Neural progenitor cell (in vitro differentiated cells): ENCODE measurements at regions not wholly inside any gene's neighbourhood (a gene's known extent, or its start where the extent isn't known, plus 50 kb on each side); places are given as distances from the start of the nearest gene placed in this dataset.

Source experiments
- DNase-seq: peaks from one replicate; pipeline ENCODE4 v3.0.0-alpha.2; 2016; ENCODE audit warnings: low spot score
- H2AFZ ChIP-seq: fragments of 200-600 bp; sonication (generic); replicated peaks from 2 replicates; pipeline ENCODE4 v1.6.1; 2016; ENCODE audit warnings: antibody characterized with exemption
- H3F3A ChIP-seq: fragments of 200-600 bp; sonication (generic); 2 replicates; pipeline ENCODE4 v1.6.1; 2016; ENCODE audit warnings: antibody characterized with exemption, low read depth
- H3K27ac ChIP-seq: fragments of 200-600 bp; sonication (generic); 2 replicates; pipeline ENCODE4 v1.5.1; 2016; ENCODE audit warnings: mild to moderate bottlenecking
- H3K27me3 ChIP-seq: fragments of 200-600 bp; sonication (generic); 2 replicates; pipeline ENCODE4 v1.6.1; 2016; ENCODE audit warnings: mild to moderate bottlenecking, moderate library complexity
- H3K36me3 ChIP-seq: fragments of 200-600 bp; sonication (generic); 2 replicates; pipeline ENCODE4 v1.5.1; 2016
- H3K4me1 ChIP-seq: fragments of 200-600 bp; sonication (generic); 2 replicates; pipeline ENCODE4 v1.6.1; 2016; ENCODE audit warnings: mixed run types
- H3K4me2 ChIP-seq: fragments of 200-600 bp; sonication (generic); 2 replicates; pipeline ENCODE4 v1.6.1; 2016
- H3K4me3 ChIP-seq: fragments of 200-600 bp; sonication (generic); 2 replicates; pipeline ENCODE4 v1.5.1; 2016
- H3K79me2 ChIP-seq: fragments of 200-600 bp; sonication (generic); 2 replicates; pipeline ENCODE4 v1.6.1; 2016; ENCODE audit warnings: low read depth
- H3K9ac ChIP-seq: fragments of 200-600 bp; sonication (generic); 2 replicates; pipeline ENCODE4 v1.6.1; 2016
- H3K9me3 ChIP-seq: fragments of 200-600 bp; sonication (generic); 2 replicates; pipeline ENCODE4 v1.5.1; 2016; ENCODE audit warnings: low read depth
- H4K20me1 ChIP-seq: fragments of 200-600 bp; sonication (generic); 2 replicates; pipeline ENCODE4 v1.6.1; 2016; ENCODE audit warnings: low read depth
- H3K27ac Mint-ChIP-seq: 3 replicates; pipeline ENCODE4 v1.8.0; 2021; ENCODE audit warnings: mixed read lengths
- H3K27me3 Mint-ChIP-seq: 2 replicates; pipeline ENCODE4 v1.8.0; 2022; ENCODE audit warnings: low read depth, mild to moderate bottlenecking, inconsistent platforms, moderate library complexity, mixed read lengths; ENCODE audit not compliant: insufficient read depth
- H3K36me3 Mint-ChIP-seq: 3 replicates; pipeline ENCODE4 v1.8.0; 2021; ENCODE audit warnings: mixed read lengths
- H3K4me1 Mint-ChIP-seq: 3 replicates; pipeline ENCODE4 v1.8.0; 2021; ENCODE audit warnings: mixed read lengths
- H3K4me3 Mint-ChIP-seq: 3 replicates; pipeline ENCODE4 v1.8.0; 2021; ENCODE audit warnings: mild to moderate bottlenecking, moderate library complexity, mixed read lengths
- H3K9me3 Mint-ChIP-seq: 3 replicates; pipeline ENCODE4 v1.8.0; 2020; ENCODE audit warnings: mixed read lengths
- EZH2 ChIP-seq: fragments of 200-600 bp; sonication (generic); IDR thresholded peaks from 2 replicates; pipeline ENCODE4 v1.6.1; 2017; ENCODE audit warnings: antibody characterized with exemption, mild to moderate bottlenecking, moderate library complexity
- EZH2phosphoT487 ChIP-seq: fragments of 200-600 bp; sonication (generic); IDR thresholded peaks from 2 replicates; pipeline ENCODE4 v1.6.1; 2017; ENCODE audit warnings: antibody characterized with exemption
- TF ChIP-seq, protein P1 (sequence below): fragments of 200-600 bp; sonication (generic); IDR thresholded peaks from 2 replicates; pipeline ENCODE4 v1.5.1; 2017; ENCODE audit warnings: antibody characterized with exemption, mild to moderate bottlenecking

DNA sequence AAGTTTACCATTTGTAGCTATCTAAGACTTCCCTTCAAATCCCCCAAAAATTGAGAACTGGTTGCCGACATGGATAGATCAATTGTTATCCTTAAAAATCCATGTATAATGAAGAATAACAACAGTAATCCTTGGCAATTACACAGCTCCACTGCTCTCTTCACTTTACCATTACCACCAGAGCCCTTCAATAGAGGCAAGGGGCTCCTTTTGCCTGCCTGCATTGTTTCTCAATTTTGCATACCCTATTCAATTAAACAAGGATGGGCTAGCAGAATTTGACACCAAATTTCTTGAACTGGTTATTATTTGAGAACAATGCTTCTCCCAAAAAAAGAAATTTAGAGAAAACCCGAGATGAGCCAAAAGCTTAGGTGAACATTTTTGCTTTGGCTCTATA lies 387.8 kb upstream of the PKN2 start:
- no peaks in the 10 kb centered on the region for H3K9me3 ChIP-seq
- H3K79me2 ChIP-seq: no peaks in the 10 kb centered on the region
- Mint-ChIP-seq H3K4me1 (peaks cover 3% of the 10 kb centered on the region), H3K4me3 (no peak overlapping the region), H3K27me3 (no peaks in the 10 kb centered on the region), H3K9me3 (no peaks in the 10 kb centered on the region), H3K27ac (no peak overlapping the region), H3K36me3 (no peaks in the 10 kb centered on the region)
- peak; percentile 73 for TF ChIP-seq EZH2phosphoT487
- no peak for TF ChIP-seq EZH2
- TF ChIP-seq, protein P1, sequence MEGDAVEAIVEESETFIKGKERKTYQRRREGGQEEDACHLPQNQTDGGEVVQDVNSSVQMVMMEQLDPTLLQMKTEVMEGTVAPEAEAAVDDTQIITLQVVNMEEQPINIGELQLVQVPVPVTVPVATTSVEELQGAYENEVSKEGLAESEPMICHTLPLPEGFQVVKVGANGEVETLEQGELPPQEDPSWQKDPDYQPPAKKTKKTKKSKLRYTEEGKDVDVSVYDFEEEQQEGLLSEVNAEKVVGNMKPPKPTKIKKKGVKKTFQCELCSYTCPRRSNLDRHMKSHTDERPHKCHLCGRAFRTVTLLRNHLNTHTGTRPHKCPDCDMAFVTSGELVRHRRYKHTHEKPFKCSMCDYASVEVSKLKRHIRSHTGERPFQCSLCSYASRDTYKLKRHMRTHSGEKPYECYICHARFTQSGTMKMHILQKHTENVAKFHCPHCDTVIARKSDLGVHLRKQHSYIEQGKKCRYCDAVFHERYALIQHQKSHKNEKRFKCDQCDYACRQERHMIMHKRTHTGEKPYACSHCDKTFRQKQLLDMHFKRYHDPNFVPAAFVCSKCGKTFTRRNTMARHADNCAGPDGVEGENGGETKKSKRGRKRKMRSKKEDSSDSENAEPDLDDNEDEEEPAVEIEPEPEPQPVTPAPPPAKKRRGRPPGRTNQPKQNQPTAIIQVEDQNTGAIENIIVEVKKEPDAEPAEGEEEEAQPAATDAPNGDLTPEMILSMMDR: no peak
- no peak overlapping the region for H3K9ac ChIP-seq
- H3K36me3 ChIP-seq: no peaks in the 10 kb centered on the region
- H2AFZ ChIP-seq: no peak overlapping the region
- H3K27ac ChIP-seq: peak overlapping the region; percentile 47
- peak; percentile 12 for DNase-seq
- H4K20me1 ChIP-seq: no peaks in the 10 kb centered on the region
- peaks cover 21% of the 10 kb centered on the region for H3F3A ChIP-seq
- H3K4me1 ChIP-seq: peaks cover 48% of the 10 kb centered on the region
- H3K4me3 ChIP-seq: peak overlapping the region; percentile 24
- no peaks in the 10 kb centered on the region for H3K27me3 ChIP-seq
- H3K4me2 ChIP-seq: peak overlapping the region; percentile 61

DNA sequence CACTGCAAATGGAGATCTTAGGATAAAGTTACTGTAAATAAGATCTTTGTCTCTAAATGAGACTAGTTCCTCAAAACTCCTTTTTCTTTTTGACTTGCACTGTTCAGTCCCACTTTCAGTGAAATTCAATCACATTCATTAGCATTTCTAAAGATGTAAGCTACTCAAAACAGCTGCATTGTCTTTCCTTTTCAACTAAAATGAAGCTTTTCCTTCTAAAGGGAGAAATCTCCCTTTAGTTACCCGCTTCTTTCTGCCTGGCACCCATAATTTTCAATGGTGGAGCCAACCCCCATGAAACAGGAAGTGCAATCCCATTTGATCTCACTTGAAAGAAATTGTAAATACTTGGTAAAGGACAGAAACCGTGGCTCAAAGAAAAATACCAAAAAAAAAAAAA lies 387.4 kb upstream of the PKN2 start:
- no peaks in the 10 kb centered on the region for H3K27me3 ChIP-seq
- Mint-ChIP-seq H3K9me3 (no peaks in the 10 kb centered on the region), H3K4me3 (no peak overlapping the region), H3K4me1 (peaks cover 3% of the 10 kb centered on the region), H3K27ac (no peak overlapping the region), H3K27me3 (no peaks in the 10 kb centered on the region), H3K36me3 (no peaks in the 10 kb centered on the region)
- H3K36me3 ChIP-seq: no peaks in the 10 kb centered on the region
- peak overlapping the region; percentile 24 for H3K4me3 ChIP-seq
- no peaks in the 10 kb centered on the region for H3K79me2 ChIP-seq
- H4K20me1 ChIP-seq: no peaks in the 10 kb centered on the region
- H3K4me2 ChIP-seq: peak overlapping the region; percentile 61
- peak; percentile 15 for DNase-seq
- H3K27ac ChIP-seq: peak overlapping the region; percentile 47
- peaks cover 21% of the 10 kb centered on the region for H3F3A ChIP-seq
- no peak overlapping the region for H3K9ac ChIP-seq
- no peak overlapping the region for H2AFZ ChIP-seq
- H3K9me3 ChIP-seq: no peaks in the 10 kb centered on the region
- H3K4me1 ChIP-seq: peaks cover 45% of the 10 kb centered on the region
- no peak for TF ChIP-seq EZH2phosphoT487
- TF ChIP-seq, protein P1: no peak
- TF ChIP-seq EZH2: no peak

DNA sequence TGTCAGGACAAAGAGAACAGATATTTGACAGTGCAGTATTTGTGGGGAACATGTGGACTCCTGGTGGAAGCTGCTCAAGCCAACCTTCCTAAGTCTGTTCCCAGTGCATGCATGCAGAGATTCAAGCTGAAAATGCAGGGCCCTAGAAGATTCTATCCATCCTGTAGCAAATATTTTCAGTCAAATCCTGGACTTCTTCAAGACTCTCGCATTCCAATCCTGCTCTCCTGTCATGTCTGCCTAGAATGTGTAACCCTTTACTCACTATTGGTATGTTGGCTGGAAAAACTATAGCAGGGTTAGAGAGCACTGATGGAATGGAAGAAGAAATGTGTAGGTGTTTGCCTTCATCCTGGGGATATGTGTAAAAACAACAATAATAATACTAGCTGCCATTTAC lies 385.6 kb upstream of the PKN2 start:
- no peaks in the 10 kb centered on the region for H3K79me2 ChIP-seq
- peaks cover 21% of the 10 kb centered on the region for H3F3A ChIP-seq
- peak overlapping the region; percentile 51 for H2AFZ ChIP-seq
- peaks cover 34% of the 10 kb centered on the region for H3K4me1 ChIP-seq
- no peaks in the 10 kb centered on the region for H4K20me1 ChIP-seq
- no peak overlapping the region for H3K4me3 Mint-ChIP-seq
- H3K27me3 Mint-ChIP-seq: no peaks in the 10 kb centered on the region
- no peaks in the 10 kb centered on the region for H3K27me3 ChIP-seq
- H3K36me3 ChIP-seq: no peaks in the 10 kb centered on the region
- H3K27ac ChIP-seq: no peak overlapping the region
- H3K27ac Mint-ChIP-seq: no peak overlapping the region
- DNase-seq: no peak
- no peak overlapping the region for H3K9ac ChIP-seq
- peaks cover 3% of the 10 kb centered on the region for H3K4me1 Mint-ChIP-seq
- no peak overlapping the region for H3K4me2 ChIP-seq
- no peaks in the 10 kb centered on the region for H3K9me3 Mint-ChIP-seq
- TF ChIP-seq EZH2phosphoT487: no peak
- H3K36me3 Mint-ChIP-seq: no peaks in the 10 kb centered on the region
- H3K9me3 ChIP-seq: no peaks in the 10 kb centered on the region
- no peak overlapping the region for H3K4me3 ChIP-seq

DNA sequence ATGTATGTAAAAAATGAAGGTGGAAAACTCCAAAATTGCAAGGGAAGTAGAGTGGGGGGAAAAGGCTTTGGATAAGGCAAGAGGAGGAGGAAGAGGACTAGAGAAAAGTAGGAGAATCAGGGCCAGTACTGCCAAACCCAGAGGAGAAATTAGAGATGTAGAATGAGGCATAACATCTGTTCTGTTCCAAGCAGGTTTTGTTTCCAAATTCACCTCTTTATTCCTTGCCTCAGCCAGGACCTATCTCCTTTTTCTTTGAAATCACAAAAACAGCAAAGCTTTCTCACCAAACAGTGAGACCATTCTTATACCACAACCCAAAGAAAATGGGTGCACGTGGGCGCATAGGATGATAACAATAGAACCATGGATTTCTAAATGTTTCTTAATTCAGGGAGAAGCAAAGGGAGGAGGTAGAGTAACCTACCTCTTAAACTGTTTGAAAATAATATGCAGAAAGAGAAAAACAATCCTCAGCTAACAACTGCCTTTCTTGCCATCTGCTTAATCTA lies 383.3 kb upstream of the PKN2 start:
- Histone ChIP-seq H3K4me3 (no peak overlapping the region), H3K4me2 (no peak overlapping the region), H3K4me1 (peaks cover 26% of the 10 kb centered on the region), H3K9me3 (no peaks in the 10 kb centered on the region), H3K9ac (no peak overlapping the region), H4K20me1 (no peaks in the 10 kb centered on the region), H3K79me2 (no peaks in the 10 kb centered on the region), H3K27me3 (no peaks in the 10 kb centered on the region), H3K36me3 (no peaks in the 10 kb centered on the region), H2AFZ (peak overlapping the region; percentile 48), H3F3A (peaks cover 12% of the 10 kb centered on the region), H3K27ac (no peak overlapping the region)
- H3K36me3 Mint-ChIP-seq: no peaks in the 10 kb centered on the region
- no peak overlapping the region for H3K27ac Mint-ChIP-seq
- H3K4me3 Mint-ChIP-seq: no peak overlapping the region
- no peak for TF ChIP-seq EZH2
- TF ChIP-seq, protein P1: no peak
- no peak for TF ChIP-seq EZH2phosphoT487
- no peaks in the 10 kb centered on the region for H3K9me3 Mint-ChIP-seq
- H3K27me3 Mint-ChIP-seq: no peaks in the 10 kb centered on the region
- DNase-seq: no peak
- H3K4me1 Mint-ChIP-seq: peaks cover 3% of the 10 kb centered on the region
